Thyroid gland (tissue), 4 donors: ENCODE measurements at regions not wholly inside any gene's neighbourhood (a gene's known extent, or its start where the extent isn't known, plus 50 kb on each side); places are given as distances from the start of the nearest gene placed in this dataset.

Experiments used
- CTCF ChIP-seq, 6 experiments: fragments of 200-600 bp in 3 of 6; fragments of 450-650 bp in 3 of 6; sonication (generic) in 3 of 6; IDR thresholded peaks; one replicate each; pipeline ENCODE4 v1.5.1; 2016 to 2019; ENCODE audit warnings: antibody characterized with exemption in 6 of 6, mild to moderate bottlenecking in 2 of 6, inconsistent platforms in 1 of 6, moderate library complexity in 1 of 6
- POLR2A ChIP-seq, 2 donors: fragments of 450-650 bp; IDR thresholded peaks; one replicate each; pipeline ENCODE4 v1.6.1; 2017; ENCODE audit warnings: antibody characterized with exemption in 2 of 2, mild to moderate bottlenecking in 2 of 2, moderate library complexity in 1 of 2

DNA sequence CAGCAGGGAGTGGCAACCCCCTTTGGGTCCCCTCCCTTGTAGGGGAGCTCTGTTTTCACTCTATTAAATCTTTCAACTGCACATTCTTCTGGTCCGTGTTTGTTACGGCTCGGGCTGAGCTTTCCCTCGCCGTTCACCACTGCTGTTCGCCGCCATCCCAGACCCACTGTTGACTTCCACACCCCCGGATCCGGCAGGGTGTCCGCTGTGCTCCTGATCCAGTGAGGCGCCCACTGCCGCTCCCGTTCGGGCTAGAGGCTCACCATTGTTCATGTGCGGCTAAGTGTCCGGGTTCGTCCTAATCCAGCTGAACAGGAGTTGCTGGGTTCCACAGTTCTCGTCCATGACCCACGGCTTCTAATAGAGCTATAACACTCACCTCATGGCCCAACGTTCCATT lies 408.1 kb downstream of the KCNJ2 start:
- TF ChIP-seq CTCF (IDR thresholded peaks at IDR 0.05) (no peak), POLR2A (IDR thresholded peaks at IDR 0.05) (no peak)
